GM13977 (cell line): ENCODE measurements at regions not wholly inside any gene's neighbourhood (a gene's known extent, or its start where the extent isn't known, plus 50 kb on each side); places are given as distances from the start of the nearest gene placed in this dataset.

Source experiments
- DNase-seq: peaks from one replicate; pipeline ENCODE4 v3.0.0; 2012; ENCODE audit warnings: low spot score
- CTCF ChIP-seq: IDR thresholded peaks from 2 replicates; pipeline ENCODE4 v1.5.1; 2012; ENCODE audit warnings: mild to moderate bottlenecking, control low read depth; ENCODE audit not compliant: insufficient read depth; ENCODE audit errors: extremely low read depth, missing control alignments
- in situ Hi-C: fragments of 300-500 bp; cut with MboI; formaldehyde crosslinking; loops from one replicate; pipeline ENCODE4 v1.12.0; 2022; ENCODE audit warnings: low sequenced_read_pairs, low pct_unique_long_range_greater_than_20kb, mixed read lengths, inconsistent platforms; ENCODE audit not compliant: unreplicated experiment

- in situ Hi-C loops, result no loop called here
- no peak for TF ChIP-seq CTCF
- no peak for DNase-seq
Measured at GRCh38 chr21:27101523-27101922, 134.6 kb upstream of the ADAMTS5 start.

DNA sequence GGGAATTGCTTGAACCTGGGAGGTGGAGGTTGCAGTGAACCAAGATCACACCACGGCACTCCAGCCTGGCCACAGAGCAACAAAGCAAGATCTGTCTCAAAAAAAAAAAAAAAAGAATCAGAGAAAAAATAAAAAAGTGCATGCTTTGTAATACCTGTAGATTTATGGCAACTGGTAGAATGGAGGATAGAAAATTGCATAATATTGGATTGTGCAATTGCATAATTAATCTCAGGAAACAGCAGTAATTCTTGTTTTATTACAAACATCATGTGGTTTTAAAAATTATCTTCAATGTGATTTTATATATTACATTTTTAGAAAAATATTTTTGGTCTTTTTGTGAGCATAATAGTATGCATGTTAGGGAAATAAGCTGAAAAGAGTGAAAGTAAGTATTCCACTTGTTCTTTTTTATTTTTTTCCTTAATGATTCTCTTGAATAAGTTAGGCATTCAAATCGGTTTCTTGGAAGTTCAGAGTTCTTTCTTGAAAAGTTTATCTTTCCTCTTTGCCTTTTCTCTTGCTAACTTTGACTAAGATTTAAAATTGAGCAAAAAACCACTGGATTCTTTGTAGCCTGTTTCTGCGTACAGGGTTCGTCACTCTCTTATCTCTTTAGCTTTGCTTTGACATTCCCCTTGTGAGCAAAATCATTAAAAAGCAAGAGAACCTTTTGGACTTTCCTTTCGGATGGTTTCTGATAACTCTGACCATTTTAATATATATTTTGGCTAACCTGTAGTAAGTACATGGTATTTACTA, 127.5 kb upstream of the ADAMTS5 start:
- in situ Hi-C loops, result no loop called here
- no peak for TF ChIP-seq CTCF
- no peak for DNase-seq

DNA sequence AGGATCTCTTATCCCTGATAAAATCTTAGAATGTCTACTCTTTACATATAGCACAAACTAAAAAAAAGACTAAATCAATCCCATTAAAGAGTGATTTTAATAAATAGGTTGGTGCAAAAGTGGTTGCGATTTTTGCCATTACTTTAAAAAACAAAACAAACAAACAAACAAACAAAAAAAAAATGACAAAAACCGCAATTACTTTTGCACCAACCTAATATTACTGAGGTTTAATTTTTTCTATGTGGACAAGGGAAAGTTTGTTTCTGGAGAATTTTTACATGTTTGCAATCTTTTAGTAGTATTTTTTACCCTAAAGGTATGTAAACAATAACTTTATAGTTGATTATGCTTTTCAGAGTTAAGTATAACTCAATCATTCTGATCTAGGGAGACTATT, 119.7 kb upstream of the ADAMTS5 start:
- DNase-seq, result no peak
- TF ChIP-seq CTCF, result no peak
- in situ Hi-C loops, result no loop called here

DNA sequence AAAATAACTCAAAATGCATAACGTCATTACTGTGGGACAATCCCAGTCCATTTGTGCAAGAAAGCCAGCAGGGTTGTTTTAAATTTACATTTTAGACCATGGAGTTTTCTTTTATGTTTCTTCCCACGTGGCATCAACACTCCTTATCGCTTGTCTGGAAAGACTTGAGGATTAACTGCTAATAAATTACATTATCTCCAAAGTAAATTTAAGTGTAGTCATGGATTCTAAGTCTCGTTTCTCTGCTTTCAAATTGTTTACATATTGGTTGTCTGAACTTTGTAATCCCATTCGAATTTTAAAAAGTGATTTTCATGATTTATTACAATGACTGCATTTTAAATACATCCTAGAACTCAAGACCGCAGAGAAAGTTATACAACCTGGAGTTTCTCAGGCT, 119.3 kb upstream of the ADAMTS5 start:
- DNase-seq, result no peak
- no peak for TF ChIP-seq CTCF
- in situ Hi-C loops, result no loop called here

DNA sequence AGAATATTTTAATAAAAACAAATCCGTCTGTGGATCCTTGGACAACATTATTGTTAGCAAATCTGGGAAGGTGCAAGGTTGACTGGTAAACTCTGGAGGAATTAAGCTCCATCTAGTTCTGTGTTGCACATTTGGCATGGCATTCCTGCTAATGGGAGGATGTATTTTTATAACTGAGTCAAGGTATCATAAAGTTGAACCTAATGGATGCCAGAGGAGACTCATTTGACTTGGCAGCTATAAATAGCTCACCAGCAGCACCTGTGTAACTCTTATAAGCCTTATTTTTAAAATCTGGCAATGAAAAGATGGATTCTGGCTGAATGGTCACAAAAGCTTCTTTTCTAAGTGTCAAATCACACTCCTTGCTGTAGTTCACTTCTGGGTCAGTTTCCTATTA, 118.5 kb upstream of the ADAMTS5 start:
- DNase-seq, result no peak
- no peak for TF ChIP-seq CTCF
- in situ Hi-C loops, result no loop called here

DNA sequence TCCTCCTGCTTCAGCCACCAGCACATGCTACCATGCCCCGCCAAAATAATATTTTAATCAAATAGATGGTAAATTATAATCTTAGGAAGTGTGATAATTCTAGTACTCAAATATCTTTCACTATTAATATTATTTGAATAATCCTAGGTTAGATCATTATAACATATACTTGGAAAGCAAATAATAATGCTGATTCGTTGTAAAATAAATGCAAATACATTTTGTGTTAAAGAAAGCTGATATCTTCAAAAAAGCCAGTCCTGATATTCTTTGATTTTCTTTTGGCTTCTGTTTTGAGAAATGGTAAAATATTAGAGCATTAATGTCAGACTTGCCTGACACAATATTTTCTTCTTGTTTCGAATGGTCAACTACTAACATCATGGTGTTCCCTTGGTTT, 116.3 kb upstream of the ADAMTS5 start:
- in situ Hi-C loops, result no loop called here
- no peak for TF ChIP-seq CTCF
- no peak for DNase-seq

GRCh38 chr21:27082431-27083010, 115.6 kb upstream of the ADAMTS5 start:
- in situ Hi-C loops, result no loop called here
- DNase-seq, result no peak
- TF ChIP-seq CTCF, result no peak
